ENCODE measurements at regions not wholly inside any gene's neighbourhood (a gene's known extent, or its start where the extent isn't known, plus 50 kb on each side); places are given as distances from the start of the nearest gene placed in this dataset.

- no peak for TF ChIP-seq EZH2 (IDR thresholded peaks at IDR 0.05)
- no peak for TF ChIP-seq CTCF (IDR thresholded peaks at IDR 0.05)
- TF ChIP-seq EZH2phosphoT487 (IDR thresholded peaks at IDR 0.05): no peak
These were observed 484.5 kb upstream of the MGMT start for GRCh38 chr10:128982616-128982915.
